HCT116 (cell line): ENCODE measurements at regions not wholly inside any gene's neighbourhood (a gene's known extent, or its start where the extent isn't known, plus 50 kb on each side); places are given as distances from the start of the nearest gene placed in this dataset.

Experiments
- ATAC-seq: fragments of 200-7000 bp; cut with Tn5 transposase; 2 replicates; pipeline ENCODE4 v1.9.1; 2020; ENCODE audit warnings: mild to moderate bottlenecking, moderate library complexity
- BruUV-seq: library from RNA; stranded (reverse); fragments of 400-500 nt; replicated peaks from 2 replicates; lab custom pipeline; 2021; lab: Mats Ljungman, UMichigan
- CTCF ChIA-PET: fragments of 300-600 bp; sonication (Branson Sonifier 250); formaldehyde crosslinking; loops from one replicate; lab custom pipeline; 2021; ENCODE audit warnings: antibody characterized with exemption; lab: Charles Lee
- POLR2A ChIA-PET: fragments of 300-600, 350-600 bp; sonication (Branson Sonifier 250); formaldehyde crosslinking; loops from one replicate; lab custom pipeline; 2021; ENCODE audit warnings: antibody characterized with exemption; lab: Charles Lee
- RAD21 ChIA-PET, 2 experiments: fragments of 300-600 bp; sonication (Branson Sonifier 250); formaldehyde crosslinking; loops; one replicate each; lab custom pipeline; 2023; ENCODE audit warnings: low total read pairs in 2 of 2; ENCODE audit not compliant: uncharacterized antibody in 2 of 2, unreplicated experiment in 2 of 2, low non-redundant PET in 1 of 2; lab: Charles Lee
- DNase-seq: peaks from one replicate; pipeline ENCODE4 v3.0.0-alpha.2; 2010; ENCODE audit warnings: low read depth, low spot score
- H2AFZ ChIP-seq: fragments of 200-600 bp; shearing (Covaris generic), sonication (generic); 2 replicates; pipeline ENCODE4 v1.6.1; 2017; ENCODE audit warnings: low read depth, mixed run types, mixed read lengths, antibody characterized with exemption, low read length; ENCODE audit not compliant: poor library complexity, severe bottlenecking
- H3K27ac ChIP-seq: 2 replicates; pipeline ENCODE4 v1.5.1; 2012; ENCODE audit warnings: low read depth, low read length
- H3K27me3 ChIP-seq: fragments of 200-600 bp; sonication (generic); 2 replicates; pipeline ENCODE4 v1.6.1; 2016; ENCODE audit warnings: mixed run types, low read length, mixed read lengths; ENCODE audit not compliant: insufficient read depth
- H3K36me3 ChIP-seq, 2 experiments: fragments of 200-500 bp in 1 of 2; fragments of 200-600 bp in 1 of 2; sonication (Bioruptor generic) in 1 of 2; sonication (generic) in 1 of 2; 2 replicates each; pipeline versions ENCODE4 v1.5.1 to v1.6.1; 2014 to 2016; ENCODE audit warnings: low read length in 2 of 2, inconsistent platforms in 1 of 2, mixed read lengths in 1 of 2, mixed run types in 1 of 2; ENCODE audit not compliant: insufficient read depth in 2 of 2, control insufficient read depth in 1 of 2
- H3K4me1 ChIP-seq, 2 experiments: fragments of 200-600 bp in 1 of 2; sonication (generic) in 1 of 2; 2 replicates each; pipeline versions ENCODE4 v1.5.1 to v1.6.1; 2012 to 2017; ENCODE audit warnings: low read length in 2 of 2, inconsistent platforms in 1 of 2, mild to moderate bottlenecking in 1 of 2, mixed read lengths in 1 of 2, mixed run types in 1 of 2, moderate library complexity in 1 of 2; ENCODE audit not compliant: insufficient read depth in 2 of 2, control insufficient read depth in 1 of 2
- H3K4me2 ChIP-seq: fragments of 200-600 bp; sonication (generic); 2 replicates; pipeline ENCODE4 v1.6.1; 2017; ENCODE audit warnings: mixed run types, low read length, mixed read lengths
- H3K4me3 ChIP-seq, 2 experiments: fragments of 200-600 bp in 1 of 2; sonication (generic) in 1 of 2; replicated peaks in 1 of 2; 2 replicates each; pipeline ENCODE4 v1.5.1; 2011 to 2016; ENCODE audit warnings: low read length in 2 of 2, control low read depth in 1 of 2, low read depth in 1 of 2, mild to moderate bottlenecking in 1 of 2, mixed read lengths in 1 of 2, mixed run types in 1 of 2
- H3K79me2 ChIP-seq: fragments of 200-600 bp; sonication (generic); 2 replicates; pipeline ENCODE4 v1.6.1; 2017; ENCODE audit warnings: mild to moderate bottlenecking, mixed run types, low read length, moderate library complexity, mixed read lengths; ENCODE audit not compliant: insufficient read depth
- H3K9ac ChIP-seq: fragments of 200-600 bp; sonication (generic); 2 replicates; pipeline ENCODE4 v1.6.1; 2016; ENCODE audit warnings: low read length, mixed read lengths
- H3K9me2 ChIP-seq: fragments of 200-600 bp; sonication (generic), shearing (Covaris generic); 2 replicates; pipeline ENCODE4 v1.6.1; 2017; ENCODE audit warnings: mixed run types, mild to moderate bottlenecking, moderate library complexity; ENCODE audit not compliant: insufficient read depth
- H3K9me3 ChIP-seq, 2 experiments: fragments of 200-500 bp in 1 of 2; fragments of 200-600 bp in 1 of 2; sonication (Bioruptor generic) in 1 of 2; sonication (generic) in 1 of 2; 2 replicates each; pipeline ENCODE4 v1.6.1; 2014 to 2017; ENCODE audit warnings: low read length in 2 of 2, mixed read lengths in 2 of 2, inconsistent platforms in 1 of 2, low read depth in 1 of 2, mild to moderate bottlenecking in 1 of 2, mixed run types in 1 of 2, moderate library complexity in 1 of 2; ENCODE audit not compliant: control insufficient read depth in 1 of 2, insufficient read depth in 1 of 2
- H4K20me1 ChIP-seq: fragments of 200-600 bp; sonication (generic), shearing (Covaris generic); 2 replicates; pipeline ENCODE4 v1.6.1; 2017; ENCODE audit warnings: mixed run types, mild to moderate bottlenecking, moderate library complexity; ENCODE audit not compliant: insufficient read depth
- ATF3 ChIP-seq: IDR thresholded peaks from 2 replicates; pipeline ENCODE4 v1.6.1; 2012
- CEBPB ChIP-seq: IDR thresholded peaks from 2 replicates; pipeline ENCODE4 v1.6.1; 2012; ENCODE audit warnings: low read depth
- CTCF ChIP-seq, 3 experiments: fragments of 200-600 bp in 1 of 3; sonication (generic) in 1 of 3; IDR thresholded peaks in 2 of 3; conservative IDR thresholded peaks in 1 of 3; 2 replicates each; pipeline ENCODE4 v1.5.1; 2012 to 2017; ENCODE audit warnings: low read depth in 2 of 3, low read length in 2 of 3, antibody characterized with exemption in 1 of 3, borderline replicate concordance in 1 of 3, control low read depth in 1 of 3, mild to moderate bottlenecking in 1 of 3, mixed read lengths in 1 of 3, mixed run types in 1 of 3, moderate library complexity in 1 of 3; ENCODE audit not compliant: insufficient read depth in 1 of 3
- EGR1 ChIP-seq: IDR thresholded peaks from 2 replicates; pipeline ENCODE4 v1.6.1; 2012; ENCODE audit warnings: low read depth
- ELF1 ChIP-seq: IDR thresholded peaks from 2 replicates; pipeline ENCODE4 v1.6.1; 2012; ENCODE audit warnings: low read depth, borderline replicate concordance
- EZH2 ChIP-seq: fragments of 200-600 bp; sonication (generic); IDR thresholded peaks from 2 replicates; pipeline ENCODE4 v1.6.1; 2017; ENCODE audit warnings: antibody characterized with exemption, mixed run types
- EZH2phosphoT487 ChIP-seq: fragments of 200-600 bp; IDR thresholded peaks from 2 replicates; pipeline ENCODE4 v1.6.1; 2018; ENCODE audit warnings: antibody characterized with exemption, borderline replicate concordance
- FOSL1 ChIP-seq: IDR thresholded peaks from 2 replicates; pipeline ENCODE4 v1.6.1; 2012; ENCODE audit warnings: low read depth
- JUND ChIP-seq: IDR thresholded peaks from 2 replicates; pipeline ENCODE4 v1.6.1; 2012
- POLR2A ChIP-seq: IDR thresholded peaks from 2 replicates; pipeline ENCODE4 v1.7.0; 2011; ENCODE audit warnings: borderline replicate concordance; ENCODE audit not compliant: insufficient read depth, insufficient read length; ENCODE audit errors: extremely low read depth
- POLR2AphosphoS5 ChIP-seq: IDR thresholded peaks from 2 replicates; pipeline ENCODE4 v1.6.1; 2011; ENCODE audit warnings: mild to moderate bottlenecking, low read depth, low read length, moderate library complexity
- RAD21 ChIP-seq: IDR thresholded peaks from 2 replicates; pipeline ENCODE4 v1.6.1; 2012; ENCODE audit warnings: low read depth, mild to moderate bottlenecking
- SIN3A ChIP-seq: IDR thresholded peaks from 2 replicates; pipeline ENCODE4 v1.6.1; 2012; ENCODE audit warnings: low read depth
- SRF ChIP-seq: IDR thresholded peaks from 2 replicates; pipeline ENCODE4 v1.6.1; 2012; ENCODE audit warnings: low read depth
- TCF7L2 ChIP-seq: IDR thresholded peaks from 2 replicates; pipeline ENCODE4 v1.7.0; 2011; ENCODE audit warnings: borderline replicate concordance, inconsistent platforms; ENCODE audit not compliant: insufficient read depth, insufficient read length; ENCODE audit errors: extremely low read depth
- YY1 ChIP-seq: IDR thresholded peaks from 2 replicates; pipeline ENCODE4 v1.6.1; 2011; ENCODE audit warnings: low read length, low read depth, moderate library complexity, mild to moderate bottlenecking; ENCODE audit not compliant: insufficient replicate concordance; ENCODE audit errors: extremely low read depth
- ZBTB33 ChIP-seq: IDR thresholded peaks from 2 replicates; pipeline ENCODE4 v1.6.1; 2011; ENCODE audit warnings: mild to moderate bottlenecking, low read length, moderate library complexity; ENCODE audit not compliant: insufficient replicate concordance; ENCODE audit errors: extremely low read depth
- ZFX ChIP-seq: fragments of 450-650 bp; IDR thresholded peaks from 2 replicates; pipeline ENCODE4 v1.6.1; 2017
- ZNF274 ChIP-seq: fragments of 200-500 bp; sonication (Bioruptor generic); IDR thresholded peaks from 2 replicates; pipeline ENCODE4 v1.6.1; 2014; ENCODE audit warnings: mild to moderate bottlenecking, low read depth, low read length, inconsistent platforms
- intact Hi-C: fragments of 100-400 bp; cut with micrococcal nuclease; formaldehyde crosslinking; loops from 2 replicates; pipeline ENCODE4 v1.10.0; 2022

GRCh38 chr6:66190858-66191257 lies 483.8 kb upstream of the EYS start:
- ChIA-PET CTCF (no interaction called here), POLR2A (no interaction called here), RAD21 (no interaction called here)
- Histone ChIP-seq H3K36me3 (no peaks in the 10 kb centered on the region), H3K4me3 (no peak overlapping the region), H3K4me1 (no peaks in the 10 kb centered on the region), H4K20me1 (no peaks in the 10 kb centered on the region), H3K9me3 (peaks cover 10 to 11% of the 10 kb centered on the region in 2 experiments; a peak in 2 of 4 replicates), H3K27ac (no peak overlapping the region), H3K9ac (no peak overlapping the region), H3K9me2 (no peaks in the 10 kb centered on the region), H3K27me3 (no peaks in the 10 kb centered on the region), H2AFZ (no peak overlapping the region), H3K4me2 (no peak overlapping the region), H3K79me2 (no peaks in the 10 kb centered on the region)
- no TSS peak for BruUV-seq
- no peak for DNase-seq
- ATAC-seq = no peak
- TF ChIP-seq ATF3 (no peak), RAD21 (no peak), JUND (no peak), EZH2phosphoT487 (no peak), SIN3A (no peak), YY1 (no peak), SRF (no peak), TCF7L2 (no peak), FOSL1 (no peak), CEBPB (no peak), POLR2AphosphoS5 (no peak), EZH2 (no peak), ZNF274 (no peak), EGR1 (no peak), CTCF (IDR thresholded peaks at IDR 0.05 in 2 of 3, conservative IDR thresholded peaks at IDR 0.05 in 1 of 3; ENCODE audit: borderline replicate concordance in 1 of 3, insufficient read depth in 1 of 3, low read depth in 2 of 3, low read length in 2 of 3) (no peak), ELF1 (no peak), ZFX (no peak), POLR2A (no peak), ZBTB33 (no peak)
- intact Hi-C loops = no loop called here
